ENCODE measurements at regions not wholly inside any gene's neighbourhood (a gene's known extent, or its start where the extent isn't known, plus 50 kb on each side); places are given as distances from the start of the nearest gene placed in this dataset.

DNA sequence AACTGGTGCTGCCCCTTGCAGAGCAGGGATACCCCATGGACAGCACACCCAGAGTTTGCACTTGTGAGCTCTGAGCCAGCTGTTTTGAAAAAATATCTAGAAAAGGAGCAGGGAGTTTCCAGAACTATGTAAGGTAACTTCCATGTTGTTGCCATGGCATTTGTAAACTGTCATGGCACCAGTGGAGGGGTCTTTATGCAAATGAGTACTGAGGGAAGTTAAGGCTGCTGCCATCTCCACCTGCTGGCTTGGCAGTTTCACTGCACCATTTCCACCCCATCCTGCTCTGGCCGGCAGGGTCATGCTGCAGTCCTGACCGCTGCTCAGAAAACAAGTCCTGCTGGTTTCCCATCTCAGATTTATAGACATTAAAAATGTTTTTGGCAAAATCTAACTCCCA, 52.3 kb upstream of the SNTG2 start:
- no peak for DNase-seq

DNA sequence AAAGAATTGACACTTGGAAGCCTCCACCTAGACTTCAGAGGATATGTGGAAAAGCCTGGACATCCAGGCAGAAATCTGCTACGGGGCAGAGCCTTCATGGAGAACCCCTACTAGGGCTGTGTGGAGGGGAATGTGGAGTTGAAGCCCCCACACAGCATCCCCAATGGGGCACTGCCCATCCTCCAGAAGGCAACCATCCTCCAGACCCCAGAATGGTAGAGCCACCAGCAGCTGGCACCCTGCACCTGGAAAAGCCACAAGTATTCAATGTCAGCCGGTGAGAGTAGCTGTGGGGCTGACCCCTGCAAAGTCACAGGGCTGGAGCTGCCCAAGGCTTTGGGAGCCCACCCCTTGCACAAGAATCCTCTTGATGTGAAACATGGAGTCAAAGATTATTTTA, 53.6 kb upstream of the SNTG2 start:
- no peak for DNase-seq

DNA sequence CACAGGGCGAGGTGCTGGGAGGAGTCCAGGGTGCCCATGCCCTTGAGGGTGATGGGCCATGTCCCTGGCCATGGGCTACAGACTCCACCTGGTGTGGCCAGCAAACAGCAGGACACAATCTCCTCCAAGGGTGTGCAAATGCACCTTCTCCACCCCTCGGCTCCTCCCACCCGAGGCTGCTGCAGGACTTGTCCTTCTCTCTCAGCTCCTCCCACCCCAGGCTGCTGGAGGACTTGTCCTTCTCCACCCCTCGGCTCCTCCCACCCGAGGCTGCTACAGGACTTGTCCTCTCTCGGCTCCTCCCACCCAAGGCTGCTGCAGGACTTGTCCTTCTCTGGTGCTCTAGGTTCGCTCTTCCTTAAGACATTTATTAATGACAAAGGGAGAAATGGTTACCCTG, 57.3 kb upstream of the SNTG2 start:
- DNase-seq = no peak

DNA sequence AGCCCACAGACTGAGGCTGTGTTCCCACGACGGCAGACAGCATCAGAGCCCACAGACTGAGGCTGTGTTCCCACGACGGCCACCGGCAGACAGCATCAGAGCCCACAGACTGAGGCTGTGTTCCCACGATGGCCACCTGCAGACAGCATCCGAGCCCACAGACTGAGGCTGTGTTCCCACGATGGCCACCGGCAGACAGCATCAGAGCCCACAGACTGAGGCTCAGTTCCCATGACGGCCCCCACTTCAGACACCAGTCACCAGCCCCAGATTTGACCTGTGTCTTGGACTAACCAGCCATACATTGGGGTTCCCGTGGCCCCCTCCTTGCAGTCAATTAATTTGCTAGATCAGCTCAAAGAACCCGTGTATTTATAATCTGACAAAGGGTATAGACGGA, 57.8 kb upstream of the SNTG2 start:
- no peak for DNase-seq

GRCh38 chr2:892401-892800, 58.2 kb upstream of the SNTG2 start:
- no peak for DNase-seq

DNA sequence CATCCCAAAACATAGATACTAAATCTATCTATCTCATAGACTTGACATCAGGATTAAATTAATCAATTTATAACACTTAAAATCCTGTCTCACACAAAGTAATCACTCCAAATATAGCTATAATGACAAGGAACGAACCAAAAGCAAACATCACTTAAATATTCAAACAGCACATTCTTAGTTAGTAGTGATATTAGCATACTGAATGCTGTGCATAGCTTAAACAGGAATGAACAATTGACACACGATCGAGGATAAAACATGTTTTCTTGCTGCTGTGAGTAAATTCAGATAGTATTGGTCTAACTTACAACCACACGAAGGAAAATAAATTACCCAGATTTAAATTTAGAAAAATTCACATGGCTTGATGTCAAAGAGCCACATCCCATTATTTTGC, 58.9 kb upstream of the SNTG2 start:
- no peak for DNase-seq

- no peak for DNase-seq
Observed at GRCh38 chr2:890791-891190, 59.9 kb upstream of the SNTG2 start.

DNA sequence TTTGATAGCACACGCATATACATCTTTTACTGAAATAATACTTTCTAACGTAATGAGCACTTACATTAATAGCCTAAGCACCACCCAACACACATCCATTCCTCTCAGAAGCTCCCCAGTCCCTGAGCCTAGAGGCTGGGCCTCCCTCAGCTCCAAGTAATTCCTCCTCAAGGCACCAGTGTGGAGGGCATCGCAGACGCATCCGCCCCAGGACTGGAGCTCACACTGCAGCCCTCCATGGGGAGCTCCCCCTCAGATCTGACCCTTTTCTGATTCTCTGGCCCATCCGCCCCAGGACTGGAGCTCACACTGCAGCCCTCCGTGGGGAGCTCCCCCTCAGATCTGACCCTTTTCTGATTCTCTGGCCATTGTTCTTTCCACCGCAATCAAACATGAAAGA, 60.4 kb upstream of the SNTG2 start:
- DNase-seq = no peak

- DNase-seq = no peak
Observed at GRCh38 chr2:888906-889566, 61.6 kb upstream of the SNTG2 start.

GRCh38 chr2:888211-888801, 62.3 kb upstream of the SNTG2 start:
- DNase-seq = no peak

DNA sequence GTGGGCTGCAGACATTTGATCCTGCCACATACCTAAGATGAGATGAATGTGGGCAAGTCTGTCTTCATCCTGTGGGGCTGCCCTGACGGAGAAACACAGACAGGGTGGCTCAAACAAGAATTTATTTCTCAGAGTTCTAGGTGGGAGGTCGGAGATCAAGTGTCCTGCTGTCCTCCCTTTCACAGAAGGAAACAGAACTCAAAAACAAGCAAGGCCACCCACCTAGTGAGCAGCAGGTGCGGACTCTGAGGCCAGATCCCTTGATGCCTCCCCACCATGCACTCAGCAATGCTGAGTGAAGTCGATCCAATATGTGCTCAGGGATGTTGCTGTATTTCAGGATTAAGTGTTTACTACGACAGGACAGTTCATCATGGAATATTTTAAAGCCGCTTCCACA, 63.0 kb upstream of the SNTG2 start:
- peak; percentile 31 for DNase-seq

GRCh38 chr2:886072-887022, 64.3 kb upstream of the SNTG2 start:
- no peak for DNase-seq

- DNase-seq = no peak
Observed at GRCh38 chr2:885230-886071, 65.2 kb upstream of the SNTG2 start.

DNA sequence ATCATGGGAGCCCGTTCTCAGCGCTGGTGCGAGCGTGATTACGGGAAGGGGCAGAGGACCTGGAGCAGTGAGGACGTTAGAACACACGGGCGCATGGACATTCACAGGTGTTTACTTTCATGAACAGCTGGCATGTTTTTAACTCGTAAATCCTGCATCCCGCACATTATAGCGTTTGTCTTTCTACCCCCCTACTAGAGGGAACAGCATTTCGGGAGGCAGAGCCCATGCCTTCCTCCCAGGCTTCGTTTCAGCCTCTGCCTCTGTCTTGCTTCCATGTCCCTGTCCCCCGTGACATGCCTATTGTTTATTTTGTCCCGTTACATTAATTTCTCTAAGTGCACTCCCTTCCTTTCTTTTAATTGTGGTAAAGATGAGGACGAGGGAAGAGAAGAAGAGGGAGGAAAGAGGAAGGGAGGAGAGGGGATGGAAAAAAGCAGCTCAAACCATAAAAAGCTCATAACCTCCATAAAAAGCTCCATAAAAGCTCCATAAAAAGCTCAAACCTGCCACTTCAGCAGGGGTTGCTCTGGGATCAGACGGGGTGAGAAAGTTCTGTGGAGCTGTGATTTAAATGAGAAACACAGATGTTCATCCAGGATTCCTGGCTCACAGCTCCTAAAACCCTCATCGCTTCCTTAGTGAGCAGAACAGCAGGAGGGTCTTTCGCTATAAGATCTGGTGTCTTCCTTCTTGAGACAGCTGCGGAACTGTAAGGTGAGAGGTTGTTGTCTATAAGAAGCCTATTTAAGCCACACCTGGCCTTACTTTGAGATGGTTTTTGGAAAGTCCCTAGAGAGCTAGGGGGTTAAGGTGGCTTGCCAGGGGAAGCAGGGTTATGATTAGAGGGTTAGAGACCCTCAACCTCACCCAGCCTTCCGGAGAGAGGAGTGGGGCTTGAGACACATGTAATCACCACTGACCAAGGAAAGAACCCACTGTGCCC, 66.6 kb upstream of the SNTG2 start:
- peak; percentile 59 for DNase-seq

GRCh38 chr2:883260-883802, 67.3 kb upstream of the SNTG2 start:
- DNase-seq = peak; percentile 31

GRCh38 chr2:881204-881918, 69.3 kb upstream of the SNTG2 start:
- DNase-seq = no peak

- DNase-seq = no peak
Observed at GRCh38 chr2:880201-880970, 70.3 kb upstream of the SNTG2 start.

DNA sequence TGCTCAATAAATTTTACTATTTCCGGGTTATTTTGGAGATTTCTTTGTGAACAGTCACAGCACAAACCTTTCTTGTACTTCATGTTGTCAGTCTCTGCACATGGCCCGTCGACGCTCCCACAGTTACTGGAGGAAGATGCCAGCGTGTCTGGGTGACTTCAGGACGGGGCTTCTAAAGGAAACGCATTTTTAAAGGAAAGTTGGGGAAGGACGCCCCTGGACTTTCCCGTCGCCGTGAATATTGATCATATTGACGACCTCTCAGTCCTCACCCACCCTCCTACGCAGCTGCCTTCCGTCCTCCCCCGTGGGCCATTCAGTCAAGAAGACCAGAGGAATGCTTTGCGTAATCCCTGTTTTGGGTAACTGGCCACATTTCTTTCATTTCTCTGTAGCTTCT, 71.1 kb upstream of the SNTG2 start:
- DNase-seq = no peak

DNA sequence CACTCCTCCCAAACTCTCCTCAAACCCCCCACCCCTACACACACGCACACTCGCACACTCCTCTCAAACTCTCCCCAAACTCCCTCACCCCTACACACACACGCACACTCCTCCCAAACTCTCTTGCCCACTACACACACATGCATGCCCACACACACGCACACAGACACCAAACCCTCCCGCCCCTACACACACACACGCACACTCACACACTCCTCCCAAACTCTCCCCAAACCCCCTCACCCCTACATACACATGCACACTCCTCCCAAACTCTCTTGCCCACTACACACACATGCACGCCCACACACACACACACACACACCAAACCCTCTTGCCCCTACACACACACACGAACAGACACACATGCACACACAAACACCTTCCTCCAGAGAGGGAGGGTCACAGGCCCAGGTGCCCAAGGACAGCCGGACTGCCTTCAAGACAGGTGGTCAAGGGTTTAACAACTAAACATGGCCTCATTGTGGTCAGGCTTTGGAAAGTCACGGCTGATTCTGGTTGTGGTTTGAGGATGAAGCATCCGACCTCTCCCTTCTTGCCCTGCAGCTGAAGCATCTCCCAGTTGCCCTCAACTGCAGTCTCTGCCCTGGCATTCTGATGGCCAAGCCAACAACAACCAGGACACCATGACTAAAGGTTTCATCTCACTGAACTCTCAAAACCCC, 72.3 kb upstream of the SNTG2 start:
- no peak for DNase-seq
